ENCODE measurements at regions not wholly inside any gene's neighbourhood (a gene's known extent, or its start where the extent isn't known, plus 50 kb on each side); places are given as distances from the start of the nearest gene placed in this dataset.

DNA sequence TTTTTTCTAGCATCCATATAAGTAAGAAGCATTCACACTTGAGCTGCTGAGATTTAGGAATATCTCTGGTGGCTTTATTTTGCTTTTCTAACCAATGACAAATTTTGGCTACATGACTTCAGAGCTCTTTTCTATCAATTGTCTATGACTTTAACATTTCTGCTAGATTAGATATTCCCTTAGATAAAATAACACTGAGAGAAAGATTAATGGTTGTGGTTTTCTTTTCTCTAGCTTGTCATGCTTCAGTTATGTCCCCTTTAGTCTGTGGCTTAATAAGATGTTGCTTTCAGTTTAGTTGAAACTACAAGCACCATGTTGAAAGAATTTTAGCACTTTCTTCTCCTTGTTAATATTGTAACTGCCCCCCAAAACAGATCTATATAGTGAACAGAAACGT is 665.6 kb upstream of the CCDC54 start:
- no peak for TF ChIP-seq ZNF565 (CRISPR knock-in tag; conservative IDR thresholded peaks at IDR 0.05; ENCODE audit: low read depth)
- no peak for TF ChIP-seq OSR1 (CRISPR knock-in tag; IDR thresholded peaks at IDR 0.05)
- TF ChIP-seq, protein P1, sequence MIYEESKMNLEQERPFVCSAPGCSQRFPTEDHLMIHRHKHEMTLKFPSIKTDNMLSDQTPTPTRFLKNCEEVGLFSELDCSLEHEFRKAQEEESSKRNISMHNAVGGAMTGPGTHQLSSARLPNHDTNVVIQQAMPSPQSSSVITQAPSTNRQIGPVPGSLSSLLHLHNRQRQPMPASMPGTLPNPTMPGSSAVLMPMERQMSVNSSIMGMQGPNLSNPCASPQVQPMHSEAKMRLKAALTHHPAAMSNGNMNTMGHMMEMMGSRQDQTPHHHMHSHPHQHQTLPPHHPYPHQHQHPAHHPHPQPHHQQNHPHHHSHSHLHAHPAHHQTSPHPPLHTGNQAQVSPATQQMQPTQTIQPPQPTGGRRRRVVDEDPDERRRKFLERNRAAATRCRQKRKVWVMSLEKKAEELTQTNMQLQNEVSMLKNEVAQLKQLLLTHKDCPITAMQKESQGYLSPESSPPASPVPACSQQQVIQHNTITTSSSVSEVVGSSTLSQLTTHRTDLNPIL (CRISPR knock-in tag; IDR thresholded peaks at IDR 0.05; ENCODE audit: low read depth) = 0 out of 2 replicates have a peak, but pooled peaks have one; percentile 67
- TF ChIP-seq ARNTL (CRISPR knock-in tag; IDR thresholded peaks at IDR 0.05; ENCODE audit: borderline replicate concordance, low read depth) = no peak
- TF ChIP-seq, protein P2, sequence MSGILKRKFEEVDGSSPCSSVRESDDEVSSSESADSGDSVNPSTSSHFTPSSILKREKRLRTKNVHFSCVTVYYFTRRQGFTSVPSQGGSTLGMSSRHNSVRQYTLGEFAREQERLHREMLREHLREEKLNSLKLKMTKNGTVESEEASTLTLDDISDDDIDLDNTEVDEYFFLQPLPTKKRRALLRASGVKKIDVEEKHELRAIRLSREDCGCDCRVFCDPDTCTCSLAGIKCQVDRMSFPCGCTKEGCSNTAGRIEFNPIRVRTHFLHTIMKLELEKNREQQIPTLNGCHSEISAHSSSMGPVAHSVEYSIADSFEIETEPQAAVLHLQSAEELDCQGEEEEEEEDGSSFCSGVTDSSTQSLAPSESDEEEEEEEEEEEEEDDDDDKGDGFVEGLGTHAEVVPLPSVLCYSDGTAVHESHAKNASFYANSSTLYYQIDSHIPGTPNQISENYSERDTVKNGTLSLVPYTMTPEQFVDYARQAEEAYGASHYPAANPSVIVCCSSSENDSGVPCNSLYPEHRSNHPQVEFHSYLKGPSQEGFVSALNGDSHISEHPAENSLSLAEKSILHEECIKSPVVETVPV (CRISPR knock-in tag; IDR thresholded peaks at IDR 0.05) = no peak
- TF ChIP-seq RARB (CRISPR knock-in tag; IDR thresholded peaks at IDR 0.05) = no peak
- TF ChIP-seq ESRRG (CRISPR knock-in tag; IDR thresholded peaks at IDR 0.05) = no peak
- TF ChIP-seq ZNF8 (CRISPR knock-in tag; IDR thresholded peaks at IDR 0.05) = no peak
- TF ChIP-seq ISL1 (CRISPR knock-in tag; IDR thresholded peaks at IDR 0.05) = peak; percentile 75
- TF ChIP-seq ZFP3 (CRISPR knock-in tag; IDR thresholded peaks at IDR 0.05) = no peak
- TF ChIP-seq PPARA (CRISPR knock-in tag; IDR thresholded peaks at IDR 0.05; ENCODE audit: borderline replicate concordance) = no peak
- TF ChIP-seq, protein P3, sequence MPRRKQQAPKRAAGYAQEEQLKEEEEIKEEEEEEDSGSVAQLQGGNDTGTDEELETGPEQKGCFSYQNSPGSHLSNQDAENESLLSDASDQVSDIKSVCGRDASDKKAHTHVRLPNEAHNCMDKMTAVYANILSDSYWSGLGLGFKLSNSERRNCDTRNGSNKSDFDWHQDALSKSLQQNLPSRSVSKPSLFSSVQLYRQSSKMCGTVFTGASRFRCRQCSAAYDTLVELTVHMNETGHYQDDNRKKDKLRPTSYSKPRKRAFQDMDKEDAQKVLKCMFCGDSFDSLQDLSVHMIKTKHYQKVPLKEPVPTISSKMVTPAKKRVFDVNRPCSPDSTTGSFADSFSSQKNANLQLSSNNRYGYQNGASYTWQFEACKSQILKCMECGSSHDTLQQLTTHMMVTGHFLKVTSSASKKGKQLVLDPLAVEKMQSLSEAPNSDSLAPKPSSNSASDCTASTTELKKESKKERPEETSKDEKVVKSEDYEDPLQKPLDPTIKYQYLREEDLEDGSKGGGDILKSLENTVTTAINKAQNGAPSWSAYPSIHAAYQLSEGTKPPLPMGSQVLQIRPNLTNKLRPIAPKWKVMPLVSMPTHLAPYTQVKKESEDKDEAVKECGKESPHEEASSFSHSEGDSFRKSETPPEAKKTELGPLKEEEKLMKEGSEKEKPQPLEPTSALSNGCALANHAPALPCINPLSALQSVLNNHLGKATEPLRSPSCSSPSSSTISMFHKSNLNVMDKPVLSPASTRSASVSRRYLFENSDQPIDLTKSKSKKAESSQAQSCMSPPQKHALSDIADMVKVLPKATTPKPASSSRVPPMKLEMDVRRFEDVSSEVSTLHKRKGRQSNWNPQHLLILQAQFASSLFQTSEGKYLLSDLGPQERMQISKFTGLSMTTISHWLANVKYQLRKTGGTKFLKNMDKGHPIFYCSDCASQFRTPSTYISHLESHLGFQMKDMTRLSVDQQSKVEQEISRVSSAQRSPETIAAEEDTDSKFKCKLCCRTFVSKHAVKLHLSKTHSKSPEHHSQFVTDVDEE (CRISPR knock-in tag; IDR thresholded peaks at IDR 0.05) = no peak
- TF ChIP-seq TOX (CRISPR knock-in tag; IDR thresholded peaks at IDR 0.05; ENCODE audit: borderline replicate concordance) = no peak

All from SK-N-SH treated with all-trans-retinoic acid at 6 μM for 48 hours (cell line).